Esophagus mucosa (tissue), 1 donor: ENCODE measurements at regions not wholly inside any gene's neighbourhood (a gene's known extent, or its start where the extent isn't known, plus 50 kb on each side); places are given as distances from the start of the nearest gene placed in this dataset.

Experiments
- ATAC-seq: fragments of 200-7000 bp; cut with Tn5 transposase; one replicate; pipeline ENCODE4 v1.9.1; 2020
- donor health status: DM: yes; HTN: yes; CAD: no.

GRCh38 chr17:52357854-52358253, 199.3 kb upstream of the CA10 start:
- no peak for ATAC-seq

GRCh38 chr17:52336796-52337195, 178.3 kb upstream of the CA10 start:
- no peak for ATAC-seq

GRCh38 chr17:52306314-52306713, 147.8 kb upstream of the CA10 start:
- no peak for ATAC-seq

- no peak for ATAC-seq
Measured at GRCh38 chr17:52298881-52299280, 140.4 kb upstream of the CA10 start.

GRCh38 chr17:52297230-52298010, 138.9 kb upstream of the CA10 start:
- no peak for ATAC-seq

- no peak for ATAC-seq
Measured at GRCh38 chr17:52294301-52294700, 135.8 kb upstream of the CA10 start.

GRCh38 chr17:52287611-52288010, 129.1 kb upstream of the CA10 start:
- ATAC-seq: no peak

GRCh38 chr17:52283872-52284271, 125.4 kb upstream of the CA10 start:
- no peak for ATAC-seq

- no peak for ATAC-seq
Measured at GRCh38 chr17:52276381-52277008, 118.0 kb upstream of the CA10 start.

GRCh38 chr17:52271781-52272180, 113.3 kb upstream of the CA10 start:
- ATAC-seq: no peak

GRCh38 chr17:52255347-52255746, 96.8 kb upstream of the CA10 start:
- no peak for ATAC-seq

- no peak for ATAC-seq
Measured at GRCh38 chr17:52244689-52245088, 86.2 kb upstream of the CA10 start.

- ATAC-seq: no peak
Measured at GRCh38 chr17:52242268-52242667, 83.8 kb upstream of the CA10 start.

GRCh38 chr17:52237151-52237550, 78.6 kb upstream of the CA10 start:
- ATAC-seq: no peak

GRCh38 chr17:52235516-52235915, 77.0 kb upstream of the CA10 start:
- no peak for ATAC-seq

GRCh38 chr17:52233632-52234031, 75.1 kb upstream of the CA10 start:
- ATAC-seq: no peak

- no peak for ATAC-seq
Measured at GRCh38 chr17:52233176-52233575, 74.7 kb upstream of the CA10 start.

- no peak for ATAC-seq
Measured at GRCh38 chr17:52228823-52229222, 70.3 kb upstream of the CA10 start.

GRCh38 chr17:52227926-52228325, 69.4 kb upstream of the CA10 start:
- no peak for ATAC-seq

GRCh38 chr17:52213451-52213850, 54.9 kb upstream of the CA10 start:
- no peak for ATAC-seq

GRCh38 chr17:52212851-52213250, 54.3 kb upstream of the CA10 start:
- ATAC-seq: no peak

GRCh38 chr17:52209507-52209906, 51.0 kb upstream of the CA10 start:
- no peak for ATAC-seq
